ENCODE measurements at regions not wholly inside any gene's neighbourhood (a gene's known extent, or its start where the extent isn't known, plus 50 kb on each side); places are given as distances from the start of the nearest gene placed in this dataset.
"Not testable (repeated sequence)": the region's sequence is repeated elsewhere in the genome, so short reads cannot be mapped to it uniquely, and the experiment has no call there.

- H3K4me1 ChIP-seq (ENCODE audit: insufficient read depth, low read length); H3K9me3 ChIP-seq (ENCODE audit: low read length); H3K36me3 ChIP-seq (ENCODE audit: insufficient read depth, low read length); H3K4me3 ChIP-seq (ENCODE audit: low read length); H2AFZ ChIP-seq (ENCODE audit: low read depth, low read length): not testable (repeated sequence)
- peaks cover 11% of the 10 kb centered on the region for H3K27me3 ChIP-seq (ENCODE audit: insufficient read depth, low read length)
Observed at GRCh38 chr14:105742904-105743701, 216.7 kb downstream of the TMEM121 start.

- not testable (repeated sequence) for H3K4me1 ChIP-seq (ENCODE audit: insufficient read depth, low read length); H3K36me3 ChIP-seq (ENCODE audit: insufficient read depth, low read length); H2AFZ ChIP-seq (ENCODE audit: low read depth, low read length); H3K4me3 ChIP-seq (ENCODE audit: low read length); H3K9me3 ChIP-seq (ENCODE audit: low read length)
- H3K27me3 ChIP-seq (ENCODE audit: insufficient read depth, low read length): peaks cover 13% of the 10 kb centered on the region
Observed at GRCh38 chr14:105744213-105744787, 217.9 kb downstream of the TMEM121 start.

- no peaks in the 10 kb centered on the region for H3K4me1 ChIP-seq (ENCODE audit: insufficient read depth, low read length)
- no peaks in the 10 kb centered on the region for H3K36me3 ChIP-seq (ENCODE audit: insufficient read depth, low read length)
- H3K4me3 ChIP-seq (ENCODE audit: low read length): no peak overlapping the region
- H3K9me3 ChIP-seq (ENCODE audit: low read length): no peaks in the 10 kb centered on the region
- H2AFZ ChIP-seq (ENCODE audit: low read depth, low read length): no peak overlapping the region
- peaks cover 11% of the 10 kb centered on the region for H3K27me3 ChIP-seq (ENCODE audit: insufficient read depth, low read length)
Observed at GRCh38 chr14:105745433-105746123, 219.2 kb downstream of the TMEM121 start.

- H2AFZ ChIP-seq (ENCODE audit: low read depth, low read length): no peak overlapping the region
- H3K27me3 ChIP-seq (ENCODE audit: insufficient read depth, low read length): peaks cover 11% of the 10 kb centered on the region
- no peak overlapping the region for H3K4me3 ChIP-seq (ENCODE audit: low read length)
- no peaks in the 10 kb centered on the region for H3K4me1 ChIP-seq (ENCODE audit: insufficient read depth, low read length)
- H3K9me3 ChIP-seq (ENCODE audit: low read length): no peaks in the 10 kb centered on the region
- no peaks in the 10 kb centered on the region for H3K36me3 ChIP-seq (ENCODE audit: insufficient read depth, low read length)
Observed at GRCh38 chr14:105746124-105746514, 219.7 kb downstream of the TMEM121 start.

GRCh38 chr14:105746800-105747502 lies 220.6 kb downstream of the TMEM121 start:
- H3K4me1 ChIP-seq (ENCODE audit: insufficient read depth, low read length); H2AFZ ChIP-seq (ENCODE audit: low read depth, low read length); H3K4me3 ChIP-seq (ENCODE audit: low read length); H3K36me3 ChIP-seq (ENCODE audit: insufficient read depth, low read length); H3K9me3 ChIP-seq (ENCODE audit: low read length): not testable (repeated sequence)
- H3K27me3 ChIP-seq (ENCODE audit: insufficient read depth, low read length): peaks cover 11% of the 10 kb centered on the region

GRCh38 chr14:105747503-105748203 lies 221.3 kb downstream of the TMEM121 start:
- not testable (repeated sequence) for H3K9me3 ChIP-seq (ENCODE audit: low read length); H3K36me3 ChIP-seq (ENCODE audit: insufficient read depth, low read length); H2AFZ ChIP-seq (ENCODE audit: low read depth, low read length); H3K4me1 ChIP-seq (ENCODE audit: insufficient read depth, low read length); H3K4me3 ChIP-seq (ENCODE audit: low read length)
- peaks cover 11% of the 10 kb centered on the region for H3K27me3 ChIP-seq (ENCODE audit: insufficient read depth, low read length)

GRCh38 chr14:105748204-105748578 lies 221.8 kb downstream of the TMEM121 start:
- Histone ChIP-seq H2AFZ (ENCODE audit: low read depth, low read length) (no peak overlapping the region), H3K36me3 (ENCODE audit: insufficient read depth, low read length) (no peaks in the 10 kb centered on the region), H3K9me3 (ENCODE audit: low read length) (no peaks in the 10 kb centered on the region), H3K27me3 (ENCODE audit: insufficient read depth, low read length) (peaks cover 11% of the 10 kb centered on the region), H3K4me1 (ENCODE audit: insufficient read depth, low read length) (no peaks in the 10 kb centered on the region), H3K4me3 (ENCODE audit: low read length) (no peak overlapping the region)

GRCh38 chr14:105748710-105749109 lies 222.3 kb downstream of the TMEM121 start:
- H3K9me3 ChIP-seq (ENCODE audit: low read length); H2AFZ ChIP-seq (ENCODE audit: low read depth, low read length); H3K36me3 ChIP-seq (ENCODE audit: insufficient read depth, low read length); H3K4me3 ChIP-seq (ENCODE audit: low read length); H3K4me1 ChIP-seq (ENCODE audit: insufficient read depth, low read length): not testable (repeated sequence)
- H3K27me3 ChIP-seq (ENCODE audit: insufficient read depth, low read length): peaks cover 11% of the 10 kb centered on the region

- H3K9me3 ChIP-seq (ENCODE audit: low read length); H3K4me1 ChIP-seq (ENCODE audit: insufficient read depth, low read length); H2AFZ ChIP-seq (ENCODE audit: low read depth, low read length); H3K4me3 ChIP-seq (ENCODE audit: low read length); H3K36me3 ChIP-seq (ENCODE audit: insufficient read depth, low read length): not testable (repeated sequence)
- H3K27me3 ChIP-seq (ENCODE audit: insufficient read depth, low read length): peaks cover 11% of the 10 kb centered on the region
Observed at GRCh38 chr14:105749870-105750541, 223.6 kb downstream of the TMEM121 start.

GRCh38 chr14:105751291-105751751 lies 224.9 kb downstream of the TMEM121 start:
- H3K4me3 ChIP-seq (ENCODE audit: low read length): not testable (repeated sequence)

GRCh38 chr14:105752420-105752819 lies 226.0 kb downstream of the TMEM121 start:
- H3K27me3 ChIP-seq (ENCODE audit: insufficient read depth, low read length); H3K4me1 ChIP-seq (ENCODE audit: insufficient read depth, low read length): not testable (repeated sequence)

More at GRCh38 chr14:105751291-105751751, 224.9 kb downstream of the TMEM121 start:
- H3K9me3 ChIP-seq (ENCODE audit: low read length); H2AFZ ChIP-seq (ENCODE audit: low read depth, low read length); H3K4me1 ChIP-seq (ENCODE audit: insufficient read depth, low read length); H3K36me3 ChIP-seq (ENCODE audit: insufficient read depth, low read length); H3K27me3 ChIP-seq (ENCODE audit: insufficient read depth, low read length): not testable (repeated sequence)

GRCh38 chr14:105760691-105761344 lies 234.4 kb downstream of the TMEM121 start:
- no peaks in the 10 kb centered on the region for H3K9me3 ChIP-seq (ENCODE audit: low read length)
- H3K4me3 ChIP-seq (ENCODE audit: low read length): no peak overlapping the region
- no peaks in the 10 kb centered on the region for H3K4me1 ChIP-seq (ENCODE audit: insufficient read depth, low read length)
- no peaks in the 10 kb centered on the region for H3K27me3 ChIP-seq (ENCODE audit: insufficient read depth, low read length)
- no peaks in the 10 kb centered on the region for H3K36me3 ChIP-seq (ENCODE audit: insufficient read depth, low read length)
- no peak overlapping the region for H2AFZ ChIP-seq (ENCODE audit: low read depth, low read length)

More at GRCh38 chr14:105752420-105752819, 226.0 kb downstream of the TMEM121 start:
- H3K9me3 ChIP-seq (ENCODE audit: low read length); H3K4me3 ChIP-seq (ENCODE audit: low read length); H2AFZ ChIP-seq (ENCODE audit: low read depth, low read length); H3K36me3 ChIP-seq (ENCODE audit: insufficient read depth, low read length): not testable (repeated sequence)

Measured in neuron (in vitro differentiated cells).